Stimulated activated naive B cell treated with anti-CD40 and anti-IgM and Interleukin-4, amounts not matched to agents 10 μg/mL and 1 μg/mL and 100 μg/mL, for 72 hours (primary cell): ENCODE measurements at regions not wholly inside any gene's neighbourhood (a gene's known extent, or its start where the extent isn't known, plus 50 kb on each side); places are given as distances from the start of the nearest gene placed in this dataset.
A peak's percentile ranks its signal among the peaks of the same experiment; 100 is the strongest.

Experiments
- ATAC-seq, 2 donors: fragments of 150-1000 bp; cut with Tn5 transposase; replicated peaks; 2 replicates each; pipeline ENCODE4 v1.10.0; 2021; ENCODE audit warnings: moderate library complexity in 1 of 2
- DNase-seq: peaks from one replicate; pipeline ENCODE4 v3.0.0; 2021
- H3K27ac Mint-ChIP-seq: one replicate; pipeline ENCODE4 v1.8.0; 2022; ENCODE audit warnings: mild to moderate bottlenecking, mixed read lengths
- H3K27me3 Mint-ChIP-seq, 2 donors: one replicate each; pipeline ENCODE4 v1.8.0; 2022; ENCODE audit warnings: mixed read lengths in 2 of 2
- H3K36me3 Mint-ChIP-seq, 2 donors: one replicate each; pipeline ENCODE4 v1.8.0; 2022; ENCODE audit warnings: mixed read lengths in 2 of 2, mild to moderate bottlenecking in 1 of 2
- H3K4me1 Mint-ChIP-seq, 2 donors: one replicate each; pipeline ENCODE4 v1.8.0; 2022; ENCODE audit warnings: mixed read lengths in 2 of 2, mild to moderate bottlenecking in 1 of 2
- H3K4me3 Mint-ChIP-seq, 2 donors: one replicate each; pipeline ENCODE4 v1.8.0; 2022; ENCODE audit warnings: mild to moderate bottlenecking in 2 of 2, mixed read lengths in 2 of 2, moderate library complexity in 1 of 2
- H3K9me3 Mint-ChIP-seq, 2 donors: one replicate each; pipeline ENCODE4 v1.8.0; 2022; ENCODE audit warnings: mixed read lengths in 2 of 2, mild to moderate bottlenecking in 1 of 2

DNA sequence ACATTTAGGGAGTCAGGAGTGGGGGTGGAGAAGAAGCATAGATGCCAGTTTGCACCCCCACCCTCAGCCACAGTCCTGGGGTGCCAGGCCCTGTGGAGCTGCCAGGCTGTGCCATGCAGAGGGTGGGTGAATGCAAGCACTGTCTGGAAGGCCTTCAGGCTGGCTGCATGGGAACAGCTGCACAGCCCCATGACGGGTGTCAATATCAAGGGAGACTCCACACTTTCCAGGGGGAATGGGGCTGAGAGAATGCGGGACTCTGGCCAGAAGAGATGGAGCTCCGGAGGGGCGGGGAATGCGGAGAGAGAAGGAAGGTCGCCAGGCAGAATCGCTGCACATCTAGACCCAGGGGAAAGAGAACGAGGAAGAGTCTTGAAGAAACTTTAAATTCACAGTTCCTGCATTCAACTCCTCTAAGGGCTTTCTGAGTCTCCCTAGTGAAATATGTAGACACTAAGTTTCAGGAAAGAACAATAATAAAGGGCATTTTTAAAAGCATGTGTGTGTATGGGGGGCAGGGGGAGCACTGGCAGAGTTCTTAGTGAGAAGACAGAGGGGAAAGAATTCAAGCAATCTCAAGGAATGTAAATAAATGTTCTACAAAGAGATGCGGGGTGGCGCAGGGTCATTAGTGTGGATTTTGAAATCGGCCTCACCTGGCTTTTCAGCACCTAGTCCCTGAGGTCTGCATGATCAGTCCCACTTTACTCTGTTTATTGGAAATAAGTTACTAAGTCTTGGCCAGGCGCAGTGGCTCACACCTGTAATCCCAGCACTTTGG is 59.1 kb downstream of the BOD1 start:
- Mint-ChIP-seq H3K4me3 (no peak overlapping the region), H3K9me3 (peaks cover 16 to 21% of the 10 kb centered on the region in 2 donors), H3K36me3 (peaks cover 3 to 5% of the 10 kb centered on the region in 2 donors), H3K27me3 (peaks cover 19 to 33% of the 10 kb centered on the region in 2 donors), H3K27ac (no peak overlapping the region), H3K4me1 (no peaks in the 10 kb centered on the region)
- DNase-seq = no peak
- no peak for ATAC-seq

DNA sequence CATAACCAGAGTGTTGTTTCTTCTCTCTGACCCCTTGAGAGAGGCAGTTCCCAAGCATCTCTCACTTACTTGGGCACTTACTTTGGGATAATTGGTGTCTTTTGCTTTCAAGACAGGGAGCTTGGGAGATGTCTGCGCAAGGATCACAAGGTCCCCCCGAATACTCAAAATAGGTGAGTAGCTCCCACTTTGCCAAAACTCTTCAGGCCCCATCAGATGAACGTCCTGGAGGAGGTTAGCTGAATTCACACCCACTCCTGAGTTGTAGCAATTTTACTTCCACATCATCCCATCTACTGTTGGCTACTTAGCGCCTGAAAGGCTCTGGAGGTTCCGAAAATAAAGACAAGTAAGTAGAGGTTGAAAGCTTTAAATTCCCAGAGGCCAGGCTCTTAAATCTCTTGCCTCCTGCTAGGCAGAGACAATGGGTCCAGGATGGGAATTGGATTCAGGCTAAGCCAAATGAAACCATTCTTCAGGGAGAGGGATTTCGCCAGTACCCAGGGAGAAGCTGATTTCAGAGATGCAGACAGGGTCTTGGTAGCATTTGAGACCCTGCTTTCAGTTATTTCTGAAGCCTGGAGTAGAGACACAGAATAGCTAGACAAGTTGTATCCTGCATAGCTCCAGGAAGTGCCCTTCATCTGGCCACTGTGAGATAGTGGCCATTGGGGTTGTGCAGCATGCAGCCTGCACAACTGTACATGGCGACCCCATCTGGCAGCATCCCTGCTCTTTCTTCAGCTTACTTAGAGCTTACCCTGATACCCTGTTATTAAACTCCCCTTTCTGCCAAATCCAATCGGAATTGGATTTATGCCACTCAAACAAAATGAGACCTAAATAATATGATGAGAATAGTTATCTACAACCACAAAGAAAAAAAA is 60.1 kb downstream of the BOD1 start:
- Mint-ChIP-seq H3K9me3 (peaks cover 16 to 19% of the 10 kb centered on the region in 2 donors), H3K4me3 (no peak overlapping the region), H3K4me1 (no peaks in the 10 kb centered on the region)

DNA sequence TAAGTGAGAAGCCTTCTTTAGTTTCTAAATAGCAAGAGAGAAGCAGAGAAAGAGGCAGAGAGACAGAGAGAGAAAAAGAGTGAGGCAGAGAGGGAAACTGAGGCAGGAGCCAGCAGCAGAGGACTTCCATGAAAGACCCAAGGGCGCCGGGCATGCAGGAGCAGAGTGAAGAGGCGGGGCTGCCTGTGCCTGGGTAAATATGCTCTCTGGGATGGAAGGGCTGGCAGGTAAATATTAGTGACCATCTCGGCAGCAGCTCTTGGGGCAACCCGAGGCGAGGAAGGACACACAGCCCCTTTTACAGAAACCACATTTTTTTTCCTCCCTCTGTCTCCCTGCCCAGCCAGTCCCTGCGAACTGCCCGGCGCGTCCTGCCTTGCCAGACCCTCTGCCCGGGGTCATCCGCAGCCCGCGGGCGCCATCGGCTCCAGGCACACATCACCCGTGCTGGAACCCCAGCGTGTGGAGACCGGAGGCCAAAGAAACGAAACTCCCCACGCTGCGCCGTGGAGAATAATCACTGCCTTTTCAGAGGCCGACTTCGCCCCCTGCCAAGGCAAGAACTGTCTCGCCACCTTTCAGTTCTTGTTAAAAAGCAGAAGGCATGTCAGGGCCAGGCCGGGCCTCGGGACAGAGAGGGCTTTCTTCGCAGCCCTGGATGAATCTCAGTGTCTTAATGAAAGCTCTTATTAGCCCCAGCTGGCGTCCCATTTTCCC is 61.3 kb downstream of the BOD1 start:
- ATAC-seq = no peak
- Mint-ChIP-seq H3K27ac (no peak overlapping the region), H3K27me3 (peaks cover 15 to 29% of the 10 kb centered on the region in 2 donors), H3K9me3 (peaks cover 7% of the 10 kb centered on the region in 2 donors), H3K36me3 (peaks cover 0 to 3% of the 10 kb centered on the region in 2 donors), H3K4me1 (no peaks in the 10 kb centered on the region), H3K4me3 (no peak overlapping the region)
- no peak for DNase-seq

More for the DNA sequence above, 60.1 kb downstream of the BOD1 start:
- Mint-ChIP-seq H3K27me3 (peaks cover 19 to 32% of the 10 kb centered on the region in 2 donors), H3K27ac (no peak overlapping the region), H3K36me3 (peaks cover 3 to 5% of the 10 kb centered on the region in 2 donors)
- no peak for DNase-seq
- ATAC-seq = no peak

DNA sequence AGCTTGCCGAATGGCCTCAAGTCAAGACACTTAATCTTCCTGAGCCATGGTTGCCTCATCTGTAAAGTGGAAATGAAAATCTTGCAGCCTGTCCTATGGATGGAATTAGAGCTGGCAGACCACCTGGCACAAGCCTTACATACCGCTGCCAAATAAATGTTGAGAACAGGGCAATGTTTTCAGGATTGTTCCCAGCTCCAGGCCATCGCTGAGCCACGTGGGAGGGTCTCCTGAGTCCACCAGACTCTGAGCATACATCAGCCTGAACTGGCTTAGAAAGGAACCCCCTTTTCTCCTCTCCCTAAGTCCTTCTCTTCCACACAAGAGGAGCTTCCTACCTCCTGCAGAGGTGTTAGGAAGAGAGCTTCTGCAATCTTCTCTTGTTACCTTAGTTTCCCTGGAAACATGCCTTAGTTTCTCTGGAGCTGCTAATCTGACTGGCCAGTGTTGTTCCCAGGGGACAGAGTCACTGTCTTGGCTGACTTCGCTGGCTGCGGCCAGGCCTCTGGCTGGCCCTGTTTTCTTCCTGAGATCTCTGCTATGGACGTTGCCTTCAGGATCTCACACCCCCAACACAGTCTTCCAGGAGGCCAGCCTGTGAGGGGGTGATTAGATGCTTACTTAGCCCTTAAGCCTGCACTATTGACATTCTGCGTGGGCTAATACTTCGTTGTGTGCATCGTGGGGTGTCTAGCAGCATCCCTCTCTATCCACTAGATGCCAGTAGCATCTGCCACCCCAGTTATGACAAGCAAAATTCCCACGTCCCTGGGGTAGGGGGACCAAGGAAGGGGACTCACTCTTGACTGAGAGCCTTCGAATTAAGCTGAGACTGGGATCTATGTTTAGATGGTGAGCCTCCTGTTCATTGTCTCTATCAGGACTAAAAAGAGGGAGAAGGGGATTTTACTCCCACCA is 62.2 kb downstream of the BOD1 start:
- Mint-ChIP-seq H3K27ac (no peak overlapping the region), H3K36me3 (peaks cover 0 to under 1% of the 10 kb centered on the region in 2 donors), H3K27me3 (peaks cover 15 to 24% of the 10 kb centered on the region in 2 donors), H3K4me1 (no peaks in the 10 kb centered on the region), H3K9me3 (peaks cover under 1% of the 10 kb centered on the region in 2 donors), H3K4me3 (no peak overlapping the region)
- DNase-seq (no peak), ATAC-seq (no peak)

DNA sequence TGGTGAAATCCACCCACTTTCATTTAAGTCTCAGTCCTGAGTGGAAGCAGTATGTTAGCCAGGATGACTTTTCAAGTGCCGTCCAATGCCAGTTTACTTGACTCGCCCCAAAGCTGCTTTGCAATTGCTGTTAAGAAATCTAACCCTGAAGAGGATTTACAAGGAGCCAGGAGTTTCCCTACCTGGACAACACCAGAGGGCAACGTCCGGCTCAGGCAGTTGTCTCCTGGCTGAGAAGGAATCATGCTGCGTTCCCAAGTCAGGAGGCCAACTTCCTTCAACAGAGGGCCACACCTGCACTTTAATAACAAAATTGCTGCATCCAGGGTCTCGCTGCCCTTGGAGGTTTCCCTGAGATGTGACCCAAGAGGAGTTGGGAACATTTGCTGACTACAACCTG is 65.8 kb downstream of the BOD1 start:
- no peaks in the 10 kb centered on the region for H3K9me3 Mint-ChIP-seq
- peaks cover 22 to 31% of the 10 kb centered on the region in 2 donors for H3K27me3 Mint-ChIP-seq
- H3K27ac Mint-ChIP-seq = no peak overlapping the region
- peaks cover 3 to 8% of the 10 kb centered on the region in 2 donors for H3K4me1 Mint-ChIP-seq
- no peak overlapping the region for H3K4me3 Mint-ChIP-seq
- ATAC-seq (no peak), DNase-seq (no peak)
- no peaks in the 10 kb centered on the region for H3K36me3 Mint-ChIP-seq

DNA sequence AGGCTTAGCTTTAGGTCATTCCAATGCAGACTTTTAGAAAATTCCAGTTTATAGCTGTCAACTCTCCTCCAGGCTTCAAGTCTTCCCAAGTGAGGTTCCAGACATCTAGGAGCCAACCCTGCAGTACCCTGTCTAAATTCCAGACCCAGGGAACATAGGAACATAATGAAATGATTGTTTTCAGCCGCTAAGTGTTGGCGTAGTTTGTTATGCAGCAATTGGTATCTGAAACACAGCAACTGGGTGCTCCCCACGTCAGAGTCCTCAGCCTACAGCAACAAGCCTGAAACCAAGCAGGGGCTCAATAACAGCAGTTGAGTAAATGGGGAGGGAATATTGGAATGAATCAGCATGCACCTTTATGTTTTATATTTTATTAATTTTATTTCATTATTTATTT is 66.8 kb downstream of the BOD1 start:
- Mint-ChIP-seq H3K4me3 (no peak overlapping the region), H3K27ac (no peak overlapping the region), H3K36me3 (no peaks in the 10 kb centered on the region), H3K27me3 (peaks cover 18 to 27% of the 10 kb centered on the region in 2 donors), H3K4me1 (peaks cover 3 to 8% of the 10 kb centered on the region in 2 donors), H3K9me3 (no peaks in the 10 kb centered on the region)
- ATAC-seq = no peak
- DNase-seq = no peak

DNA sequence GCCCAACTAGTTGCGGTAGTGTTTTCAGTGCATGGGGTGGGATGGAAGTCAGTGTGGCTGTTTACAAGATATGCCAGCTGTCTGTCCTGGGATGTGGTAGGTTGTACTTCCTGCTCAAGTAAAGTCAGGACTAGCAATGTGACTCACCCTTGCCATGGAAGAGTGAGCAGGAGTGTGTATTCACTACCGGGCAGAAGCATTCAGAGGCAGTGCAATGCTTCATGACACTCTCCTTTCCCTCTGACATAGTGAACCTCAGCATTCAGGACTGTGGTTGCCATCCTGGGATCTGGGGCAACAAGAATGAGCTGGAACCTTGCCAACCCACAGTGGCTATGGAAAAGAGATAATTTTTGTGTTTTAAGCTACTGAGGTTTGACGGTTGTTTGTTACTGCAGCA is 68.9 kb downstream of the BOD1 start:
- Mint-ChIP-seq H3K9me3 (no peaks in the 10 kb centered on the region), H3K36me3 (no peaks in the 10 kb centered on the region), H3K27ac (no peak overlapping the region), H3K27me3 (peaks cover 15 to 18% of the 10 kb centered on the region in 2 donors), H3K4me1 (peaks cover 3 to 8% of the 10 kb centered on the region in 2 donors), H3K4me3 (no peak overlapping the region)
- ATAC-seq (peak; percentile 63 to 85), DNase-seq (no peak)

DNA sequence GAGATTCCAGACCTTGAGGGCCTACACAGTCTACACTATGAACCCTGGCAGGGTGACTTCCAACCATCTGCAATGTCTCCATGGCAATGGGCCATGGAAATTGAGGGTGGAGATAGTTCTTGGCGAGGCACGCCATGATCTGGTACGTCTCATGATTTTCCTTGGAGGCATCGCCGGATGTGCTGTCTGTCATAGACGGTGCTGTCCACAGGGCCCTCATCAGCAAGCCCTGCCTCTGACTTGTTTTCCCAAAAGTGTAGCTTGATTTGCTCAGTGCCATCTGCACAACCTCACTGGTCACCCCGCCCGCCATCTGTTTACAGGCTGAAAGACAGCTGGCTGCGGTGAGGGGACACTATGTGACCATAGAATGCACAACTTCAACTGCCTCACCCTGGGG is 73.5 kb downstream of the BOD1 start:
- DNase-seq = no peak
- Mint-ChIP-seq H3K36me3 (no peaks in the 10 kb centered on the region), H3K27ac (no peak overlapping the region), H3K4me3 (no peak overlapping the region), H3K9me3 (no peaks in the 10 kb centered on the region), H3K4me1 (peaks cover 3 to 8% of the 10 kb centered on the region in 2 donors), H3K27me3 (peaks cover 9 to 25% of the 10 kb centered on the region in 2 donors)
- no peak for ATAC-seq

DNA sequence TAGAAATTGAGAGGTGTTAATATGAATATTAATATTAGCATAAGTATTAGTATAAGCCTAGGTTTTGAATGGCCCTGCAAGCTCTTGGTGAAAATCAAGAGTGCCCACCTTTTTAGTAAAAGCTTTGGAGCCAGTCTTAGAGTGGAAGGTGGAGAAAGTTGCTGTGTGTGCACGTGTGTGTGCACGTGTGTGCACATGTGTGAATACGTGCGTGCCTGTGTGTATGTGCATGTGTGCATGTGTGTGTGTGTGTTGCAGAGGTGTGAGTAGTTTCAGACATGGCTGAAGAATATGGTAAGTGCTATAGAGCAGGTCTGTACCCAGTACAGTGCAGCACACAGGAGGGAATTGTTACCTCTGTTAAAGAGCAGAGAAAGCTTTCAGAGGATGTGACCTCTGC is 74.3 kb downstream of the BOD1 start:
- Mint-ChIP-seq H3K9me3 (no peaks in the 10 kb centered on the region), H3K36me3 (no peaks in the 10 kb centered on the region), H3K4me3 (no peak overlapping the region), H3K27me3 (peaks cover 4 to 23% of the 10 kb centered on the region in 2 donors), H3K27ac (no peak overlapping the region), H3K4me1 (peaks cover 0 to 2% of the 10 kb centered on the region in 2 donors)
- no peak for ATAC-seq
- no peak for DNase-seq

DNA sequence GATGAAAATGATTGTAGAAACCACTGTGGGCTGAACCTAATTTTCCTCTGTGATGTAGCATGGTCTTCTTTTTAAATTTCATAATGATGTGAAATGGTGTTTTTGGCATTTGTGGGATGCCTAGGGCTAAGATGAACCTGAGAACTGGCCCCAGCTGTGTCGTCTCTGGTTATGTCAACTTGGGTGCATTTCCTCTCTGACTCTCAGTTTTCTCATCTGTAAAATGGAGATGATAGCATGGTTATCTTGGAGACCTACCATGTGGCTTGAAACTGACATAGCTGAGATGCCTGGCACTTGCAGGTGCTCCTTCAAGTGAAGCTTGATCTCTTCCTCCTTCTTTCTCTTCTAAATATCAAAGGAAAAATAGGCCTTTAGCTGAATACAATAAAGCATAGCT is 77.8 kb downstream of the BOD1 start:
- no peaks in the 10 kb centered on the region for H3K4me1 Mint-ChIP-seq
- no peak overlapping the region for H3K27ac Mint-ChIP-seq
- ATAC-seq = no peak
- H3K27me3 Mint-ChIP-seq = peaks cover 15 to 34% of the 10 kb centered on the region in 2 donors
- H3K9me3 Mint-ChIP-seq = no peaks in the 10 kb centered on the region
- DNase-seq = no peak
- no peak overlapping the region for H3K4me3 Mint-ChIP-seq
- H3K36me3 Mint-ChIP-seq = no peaks in the 10 kb centered on the region

DNA sequence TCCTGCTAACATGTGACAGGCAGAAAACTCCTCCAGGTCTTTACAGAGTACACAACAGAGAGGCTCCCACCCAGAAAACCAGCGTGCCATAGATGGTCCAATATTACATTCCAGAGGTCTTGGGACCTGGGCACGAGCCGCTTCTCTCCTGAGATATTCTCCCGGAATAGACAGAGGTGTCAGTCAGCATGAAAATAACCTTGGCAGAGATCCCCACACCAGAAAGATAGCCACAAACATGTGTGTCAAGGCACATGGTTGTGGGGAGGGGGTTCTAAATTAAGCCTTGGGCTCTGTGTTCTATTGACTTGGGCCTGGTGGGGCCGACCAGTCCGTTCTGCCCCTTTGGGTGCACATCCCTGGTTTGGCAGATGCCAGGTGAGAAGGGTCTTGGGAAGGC is 78.4 kb downstream of the BOD1 start:
- H3K36me3 Mint-ChIP-seq = no peaks in the 10 kb centered on the region
- DNase-seq (no peak), ATAC-seq (no peak)
- no peaks in the 10 kb centered on the region for H3K9me3 Mint-ChIP-seq
- no peaks in the 10 kb centered on the region for H3K4me1 Mint-ChIP-seq
- no peak overlapping the region for H3K27ac Mint-ChIP-seq
- H3K4me3 Mint-ChIP-seq = no peak overlapping the region
- H3K27me3 Mint-ChIP-seq = peaks cover 15 to 34% of the 10 kb centered on the region in 2 donors

DNA sequence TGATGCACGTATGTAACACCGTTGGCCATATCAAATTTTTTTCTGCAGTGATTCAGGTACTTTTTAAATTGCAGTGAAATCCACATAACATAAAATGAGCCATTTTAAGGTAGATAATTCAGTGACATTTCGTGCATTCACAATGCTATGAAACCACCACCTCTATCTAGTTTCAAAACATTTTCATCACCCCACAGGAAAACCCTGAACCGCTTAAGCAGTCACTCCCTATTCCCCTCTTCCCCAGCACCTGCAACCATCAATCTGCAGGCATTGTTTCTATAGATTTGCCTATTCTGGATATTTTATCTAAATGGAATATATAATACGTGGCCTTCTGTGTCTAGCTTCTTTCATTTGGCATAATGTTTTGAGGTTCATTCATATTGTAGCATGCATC is 79.2 kb downstream of the BOD1 start:
- Mint-ChIP-seq H3K9me3 (no peaks in the 10 kb centered on the region), H3K4me3 (no peak overlapping the region), H3K27ac (no peak overlapping the region), H3K36me3 (no peaks in the 10 kb centered on the region), H3K27me3 (peaks cover 15 to 34% of the 10 kb centered on the region in 2 donors), H3K4me1 (no peaks in the 10 kb centered on the region)
- ATAC-seq (no peak), DNase-seq (no peak)

DNA sequence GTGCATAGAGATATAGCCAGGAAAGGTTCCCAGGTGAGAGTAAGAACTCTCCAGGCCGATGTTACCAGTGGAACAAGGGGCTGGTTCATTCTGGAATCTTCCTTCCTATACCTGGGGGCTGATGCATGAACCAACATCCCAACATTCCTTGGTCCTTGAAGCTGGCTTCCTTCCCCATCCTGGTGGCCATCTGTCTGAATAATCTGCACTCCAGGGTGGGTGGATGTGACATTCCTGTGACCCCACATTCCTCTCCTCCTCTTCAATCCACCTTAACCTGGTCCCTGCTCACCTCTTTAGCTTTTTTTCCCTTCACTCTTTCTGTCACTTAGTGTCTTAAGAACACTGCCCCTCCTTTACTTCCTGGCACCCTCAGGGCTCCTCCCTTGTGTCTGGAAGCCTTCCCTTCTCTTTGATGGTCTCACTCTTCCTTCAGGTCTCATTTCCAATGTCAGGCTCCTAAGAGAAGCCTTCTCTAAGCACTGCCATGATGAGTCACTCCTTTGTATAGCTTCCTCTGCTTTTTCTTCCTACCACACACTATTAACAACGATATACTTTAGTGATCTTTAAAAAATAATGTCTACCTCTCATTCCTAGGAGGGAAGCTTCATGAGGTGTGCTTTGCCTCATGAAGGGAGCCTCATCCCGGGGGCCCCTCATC is 80.3 kb downstream of the BOD1 start:
- ATAC-seq (no peak), DNase-seq (no peak)
- H3K27me3 Mint-ChIP-seq = peaks cover 17 to 30% of the 10 kb centered on the region in 2 donors
- H3K9me3 Mint-ChIP-seq = no peaks in the 10 kb centered on the region
- H3K27ac Mint-ChIP-seq = no peak overlapping the region
- H3K4me3 Mint-ChIP-seq = no peak overlapping the region
- H3K36me3 Mint-ChIP-seq = no peaks in the 10 kb centered on the region
- H3K4me1 Mint-ChIP-seq = no peaks in the 10 kb centered on the region
